LHCN-M2 (cell line): ENCODE measurements at regions not wholly inside any gene's neighbourhood (a gene's known extent, or its start where the extent isn't known, plus 50 kb on each side); places are given as distances from the start of the nearest gene placed in this dataset.

Experiments used
- DNase-seq: peaks from one replicate; pipeline ENCODE4 v3.0.0-alpha.2; 2012; ENCODE audit warnings: low read depth

- DNase-seq, result no peak
Measured at GRCh38 chr5:7012057-7012456, 298.8 kb downstream of the TENT4A start.

GRCh38 chr5:7014611-7015010 lies 301.4 kb downstream of the TENT4A start:
- DNase-seq, result no peak

- DNase-seq, result no peak
Measured at GRCh38 chr5:7015586-7016256, 302.5 kb downstream of the TENT4A start.

GRCh38 chr5:7016999-7017747 lies 303.9 kb downstream of the TENT4A start:
- DNase-seq, result no peak

GRCh38 chr5:7018198-7018597 lies 305.0 kb downstream of the TENT4A start:
- no peak for DNase-seq

- DNase-seq, result no peak
Measured at GRCh38 chr5:7018601-7019000, 305.4 kb downstream of the TENT4A start.

- DNase-seq, result no peak
Measured at GRCh38 chr5:7036192-7036835, 323.1 kb downstream of the TENT4A start.

GRCh38 chr5:7039074-7039473 lies 325.8 kb downstream of the TENT4A start:
- DNase-seq, result no peak

- no peak for DNase-seq
Measured at GRCh38 chr5:7040111-7040510, 326.9 kb downstream of the TENT4A start.

GRCh38 chr5:7043797-7044196 lies 330.6 kb downstream of the TENT4A start:
- no peak for DNase-seq

- no peak for DNase-seq
Measured at GRCh38 chr5:7047511-7048261, 334.5 kb downstream of the TENT4A start.

- DNase-seq, result no peak
Measured at GRCh38 chr5:7050986-7051385, 337.8 kb downstream of the TENT4A start.

GRCh38 chr5:7053125-7053524 lies 339.9 kb downstream of the TENT4A start:
- no peak for DNase-seq

GRCh38 chr5:7053528-7054209 lies 340.4 kb downstream of the TENT4A start:
- DNase-seq, result no peak

GRCh38 chr5:7066471-7067235 lies 329.3 kb upstream of the ADCY2 start:
- DNase-seq, result no peak

GRCh38 chr5:7068156-7068555 lies 327.8 kb upstream of the ADCY2 start:
- no peak for DNase-seq

- no peak for DNase-seq
Measured at GRCh38 chr5:7068899-7069298, 327.0 kb upstream of the ADCY2 start.

GRCh38 chr5:7072188-7072587 lies 323.8 kb upstream of the ADCY2 start:
- no peak for DNase-seq

GRCh38 chr5:7073666-7074065 lies 322.3 kb upstream of the ADCY2 start:
- no peak for DNase-seq

- DNase-seq, result no peak
Measured at GRCh38 chr5:7074176-7074575, 321.8 kb upstream of the ADCY2 start.

- no peak for DNase-seq
Measured at GRCh38 chr5:7075470-7075869, 320.5 kb upstream of the ADCY2 start.
